Smooth muscle cell (in vitro differentiated cells): ENCODE measurements at regions not wholly inside any gene's neighbourhood (a gene's known extent, or its start where the extent isn't known, plus 50 kb on each side); places are given as distances from the start of the nearest gene placed in this dataset.

Experiments used
- DNase-seq: peaks from one replicate; lab custom pipeline; 2025; ENCODE audit not compliant: unreplicated experiment; lab: John Stamatoyannopoulos, UW
- H2AFZ ChIP-seq: fragments of 200-600 bp; sonication (generic); 2 replicates; pipeline ENCODE4 v1.6.0; 2016; ENCODE audit warnings: antibody characterized with exemption, low read depth, mild to moderate bottlenecking
- H3F3A ChIP-seq: fragments of 200-600 bp; sonication (generic); 2 replicates; pipeline ENCODE4 v1.6.0; 2017; ENCODE audit warnings: antibody characterized with exemption, low read depth
- H3K27ac ChIP-seq: fragments of 200-600 bp; sonication (generic); 2 replicates; pipeline ENCODE4 v1.5.1; 2016; ENCODE audit warnings: low read depth, mild to moderate bottlenecking
- H3K27me3 ChIP-seq: fragments of 200-600 bp; sonication (generic); 2 replicates; pipeline ENCODE4 v1.6.1; 2016; ENCODE audit warnings: low read depth, mild to moderate bottlenecking
- H3K36me3 ChIP-seq: fragments of 200-600 bp; sonication (generic); 2 replicates; pipeline ENCODE4 v1.5.1; 2016; ENCODE audit warnings: low read depth
- H3K4me1 ChIP-seq: fragments of 200-600 bp; sonication (generic); 2 replicates; pipeline ENCODE4 v1.5.1; 2016; ENCODE audit warnings: low read depth
- H3K4me2 ChIP-seq: fragments of 200-600 bp; sonication (generic); 2 replicates; pipeline ENCODE4 v1.6.0; 2016; ENCODE audit warnings: mild to moderate bottlenecking
- H3K4me3 ChIP-seq: fragments of 200-600 bp; sonication (generic); 2 replicates; pipeline ENCODE4 v1.5.1; 2016; ENCODE audit warnings: mild to moderate bottlenecking
- H3K79me2 ChIP-seq: fragments of 200-600 bp; sonication (generic); 2 replicates; pipeline ENCODE4 v1.6.0; 2016; ENCODE audit warnings: low read depth, mild to moderate bottlenecking
- H3K9ac ChIP-seq: fragments of 200-600 bp; sonication (generic); 2 replicates; pipeline ENCODE4 v1.6.0; 2016; ENCODE audit warnings: low read depth
- H3K9me3 ChIP-seq: fragments of 200-600 bp; sonication (generic); replicated peaks from 2 replicates; pipeline ENCODE4 v1.5.1; 2016; ENCODE audit warnings: low read depth
- H4K20me1 ChIP-seq: fragments of 200-600 bp; sonication (generic); 2 replicates; pipeline ENCODE4 v1.6.0; 2016; ENCODE audit warnings: low read depth
- WGBS: methylation state at CpG from one replicate; pipeline ENCODE4 v1.1.7; 2016; ENCODE audit warnings: low lambda C conversion rate; 5-methylcytosine and 5-hydroxymethylcytosine counted together
- TF ChIP-seq, protein P1 (sequence below): fragments of 200-600 bp; sonication (generic); IDR thresholded peaks from 2 replicates; pipeline ENCODE4 v1.5.1; 2017; ENCODE audit warnings: borderline replicate concordance, mild to moderate bottlenecking, antibody characterized with exemption; ENCODE audit not compliant: insufficient read depth, poor library complexity, severe bottlenecking

DNA sequence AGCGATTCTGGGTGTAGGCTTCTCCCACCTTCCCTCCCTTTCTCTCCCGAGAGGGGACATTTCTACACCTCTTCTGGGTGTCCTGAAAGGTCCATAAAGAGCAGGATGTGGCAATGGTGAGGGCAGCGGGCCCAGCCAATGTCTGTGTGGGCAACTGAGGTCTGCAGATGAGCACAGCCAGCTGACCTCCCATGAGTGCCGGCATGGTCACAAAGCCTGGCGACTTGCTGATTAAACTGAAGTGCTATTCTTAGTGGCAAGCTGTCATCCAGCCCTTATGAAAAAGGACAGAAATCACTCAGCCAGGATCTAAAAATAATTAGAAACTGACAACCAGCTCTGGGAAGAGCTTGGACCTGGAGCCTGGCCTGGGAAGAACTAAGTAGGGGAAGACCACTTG is 124.3 kb upstream of the RGMA start:
- WGBS: 91% methylated on average over 5 of the region's 5 CpGs
- no peaks in the 10 kb centered on the region for H4K20me1 ChIP-seq
- no peak overlapping the region for H3K27ac ChIP-seq
- no peak overlapping the region for H2AFZ ChIP-seq
- H3K9me3 ChIP-seq: no peaks in the 10 kb centered on the region
- no peak overlapping the region for H3K4me2 ChIP-seq
- no peaks in the 10 kb centered on the region for H3K36me3 ChIP-seq
- no peaks in the 10 kb centered on the region for H3F3A ChIP-seq
- H3K4me1 ChIP-seq: no peaks in the 10 kb centered on the region
- H3K27me3 ChIP-seq: no peaks in the 10 kb centered on the region
- no peak overlapping the region for H3K4me3 ChIP-seq
- H3K79me2 ChIP-seq: no peaks in the 10 kb centered on the region
- H3K9ac ChIP-seq: no peak overlapping the region
- TF ChIP-seq, protein P1, sequence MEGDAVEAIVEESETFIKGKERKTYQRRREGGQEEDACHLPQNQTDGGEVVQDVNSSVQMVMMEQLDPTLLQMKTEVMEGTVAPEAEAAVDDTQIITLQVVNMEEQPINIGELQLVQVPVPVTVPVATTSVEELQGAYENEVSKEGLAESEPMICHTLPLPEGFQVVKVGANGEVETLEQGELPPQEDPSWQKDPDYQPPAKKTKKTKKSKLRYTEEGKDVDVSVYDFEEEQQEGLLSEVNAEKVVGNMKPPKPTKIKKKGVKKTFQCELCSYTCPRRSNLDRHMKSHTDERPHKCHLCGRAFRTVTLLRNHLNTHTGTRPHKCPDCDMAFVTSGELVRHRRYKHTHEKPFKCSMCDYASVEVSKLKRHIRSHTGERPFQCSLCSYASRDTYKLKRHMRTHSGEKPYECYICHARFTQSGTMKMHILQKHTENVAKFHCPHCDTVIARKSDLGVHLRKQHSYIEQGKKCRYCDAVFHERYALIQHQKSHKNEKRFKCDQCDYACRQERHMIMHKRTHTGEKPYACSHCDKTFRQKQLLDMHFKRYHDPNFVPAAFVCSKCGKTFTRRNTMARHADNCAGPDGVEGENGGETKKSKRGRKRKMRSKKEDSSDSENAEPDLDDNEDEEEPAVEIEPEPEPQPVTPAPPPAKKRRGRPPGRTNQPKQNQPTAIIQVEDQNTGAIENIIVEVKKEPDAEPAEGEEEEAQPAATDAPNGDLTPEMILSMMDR: no peak
- DNase-seq: no peak

DNA sequence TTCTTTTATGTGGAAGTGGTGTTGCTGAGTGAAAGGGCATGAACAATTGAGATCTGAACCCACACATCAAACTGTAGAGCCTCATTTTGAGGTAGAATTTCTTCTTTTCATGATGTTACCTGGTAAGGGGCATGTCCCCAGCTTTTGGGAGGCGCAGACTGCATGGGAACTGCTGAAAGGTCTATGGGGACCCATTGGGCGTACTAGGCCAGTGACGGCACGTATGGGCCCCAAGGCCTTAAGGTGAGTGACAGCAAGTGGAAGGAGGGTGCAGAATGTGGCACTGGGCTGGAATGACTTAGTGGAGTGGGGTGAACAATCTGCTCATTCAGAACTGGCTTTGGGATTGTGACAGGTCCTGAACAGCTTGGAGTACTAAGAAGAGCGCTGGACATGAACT is 123.6 kb upstream of the RGMA start:
- Histone ChIP-seq H3K36me3 (no peaks in the 10 kb centered on the region), H3K4me3 (no peak overlapping the region), H3F3A (no peaks in the 10 kb centered on the region), H3K27me3 (no peaks in the 10 kb centered on the region), H3K9me3 (no peaks in the 10 kb centered on the region), H3K79me2 (no peaks in the 10 kb centered on the region), H3K9ac (no peak overlapping the region), H3K4me1 (no peaks in the 10 kb centered on the region), H4K20me1 (no peaks in the 10 kb centered on the region), H2AFZ (no peak overlapping the region), H3K4me2 (no peak overlapping the region), H3K27ac (no peak overlapping the region)
- DNase-seq: no peak
- WGBS: 99% methylated on average over 5 of the region's 5 CpGs
- TF ChIP-seq, protein P1: no peak

DNA sequence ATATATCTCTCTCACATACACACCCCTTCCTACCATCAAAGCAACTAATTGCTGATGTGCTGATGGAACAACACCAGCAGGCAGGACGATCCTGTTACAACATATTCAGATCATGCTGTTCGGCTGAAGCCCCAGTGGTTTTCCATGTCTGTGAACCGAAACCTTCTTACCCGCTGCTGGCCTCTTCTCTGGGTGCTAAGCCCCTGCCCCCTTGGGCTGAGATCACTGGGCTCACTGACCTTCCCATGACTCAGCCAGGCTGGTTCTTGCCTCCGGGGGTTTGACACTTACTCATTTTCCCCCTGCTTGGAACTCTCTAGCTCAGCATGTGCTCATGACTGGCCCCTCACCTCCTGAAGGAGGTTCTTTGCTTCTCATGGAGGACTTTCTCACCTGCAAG is 122.0 kb upstream of the RGMA start:
- Histone ChIP-seq H3K4me1 (no peaks in the 10 kb centered on the region), H3K27me3 (no peaks in the 10 kb centered on the region), H3K36me3 (no peaks in the 10 kb centered on the region), H3K4me3 (no peak overlapping the region), H3K79me2 (no peaks in the 10 kb centered on the region), H3K27ac (no peak overlapping the region), H3K9ac (no peak overlapping the region), H3K9me3 (no peaks in the 10 kb centered on the region), H4K20me1 (no peaks in the 10 kb centered on the region), H3K4me2 (no peak overlapping the region), H3F3A (no peaks in the 10 kb centered on the region), H2AFZ (no peak overlapping the region)
- TF ChIP-seq, protein P1: no peak
- 65% methylated on average over 5 of the region's 5 CpGs for WGBS
- no peak for DNase-seq

- H3K27ac ChIP-seq: no peak overlapping the region
- no peaks in the 10 kb centered on the region for H3K36me3 ChIP-seq
- H3K9me3 ChIP-seq: no peaks in the 10 kb centered on the region
- no peak overlapping the region for H3K4me3 ChIP-seq
- no peaks in the 10 kb centered on the region for H4K20me1 ChIP-seq
- 85% methylated on average over 11 of the region's 11 CpGs for WGBS
- H3K27me3 ChIP-seq: no peaks in the 10 kb centered on the region
- TF ChIP-seq, protein P1: no peak
- no peaks in the 10 kb centered on the region for H3F3A ChIP-seq
- no peak overlapping the region for H3K4me2 ChIP-seq
- no peaks in the 10 kb centered on the region for H3K79me2 ChIP-seq
- H2AFZ ChIP-seq: no peak overlapping the region
- H3K4me1 ChIP-seq: no peaks in the 10 kb centered on the region
- no peak for DNase-seq
- no peak overlapping the region for H3K9ac ChIP-seq
Measured at GRCh38 chr15:93209690-93210445, 120.9 kb upstream of the RGMA start.
